ENCODE measurements at regions not wholly inside any gene's neighbourhood (a gene's known extent, or its start where the extent isn't known, plus 50 kb on each side); places are given as distances from the start of the nearest gene placed in this dataset.

DNA sequence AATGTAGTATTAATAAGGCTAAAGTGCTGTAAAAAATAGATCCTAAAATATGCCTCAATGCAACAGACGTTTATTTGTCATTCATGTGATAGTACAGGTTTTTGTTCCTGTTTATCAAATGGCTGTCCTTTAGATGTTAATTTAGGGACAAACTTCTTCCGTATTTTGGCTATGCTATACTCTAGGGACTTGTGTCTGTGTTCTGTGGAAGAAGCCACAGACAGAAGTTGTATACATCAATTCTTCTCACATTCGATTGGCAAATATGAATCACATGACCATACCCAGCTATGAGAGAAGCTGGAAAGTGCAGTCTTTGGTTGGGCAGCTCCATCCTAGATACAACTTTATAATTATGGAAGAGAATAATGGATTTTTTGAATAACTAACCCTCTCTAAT lies 232.7 kb upstream of the SNX7 start:
- TF ChIP-seq CTCF (IDR thresholded peaks at IDR 0.05), result no peak
- no peak for TF ChIP-seq EZH2phosphoT487 (IDR thresholded peaks at IDR 0.05)
- no peak for TF ChIP-seq EZH2 (IDR thresholded peaks at IDR 0.05)

All from neural progenitor cell (in vitro differentiated cells).